Mesodermal cell (in vitro differentiated cells): ENCODE measurements at regions not wholly inside any gene's neighbourhood (a gene's known extent, or its start where the extent isn't known, plus 50 kb on each side); places are given as distances from the start of the nearest gene placed in this dataset.

Experiments used
- H3K27ac ChIP-seq: 2 replicates; pipeline ENCODE4 v1.7.0; 2013; ENCODE audit warnings: mild to moderate bottlenecking, low read depth, low read length, moderate library complexity; ENCODE audit not compliant: severe bottlenecking
- H3K36me3 ChIP-seq: 2 replicates; pipeline ENCODE4 v1.7.1; 2013; ENCODE audit warnings: mild to moderate bottlenecking, low read length, moderate library complexity; ENCODE audit not compliant: control insufficient read depth, insufficient read depth
- H3K4me1 ChIP-seq: one replicate; pipeline ENCODE4 v1.7.1; 2013; ENCODE audit warnings: mild to moderate bottlenecking, low read length; ENCODE audit not compliant: insufficient read depth, control insufficient read depth, poor library complexity, severe bottlenecking
- H3K4me3 ChIP-seq: 2 replicates; pipeline ENCODE4 v1.7.0; 2013; ENCODE audit warnings: low read length, control low read depth, mild to moderate bottlenecking; ENCODE audit not compliant: insufficient read depth, poor library complexity, severe bottlenecking; ENCODE audit errors: extremely low read depth
- H3K9me3 ChIP-seq: 2 replicates; pipeline ENCODE4 v1.7.1; 2013; ENCODE audit warnings: mild to moderate bottlenecking, low read length, moderate library complexity; ENCODE audit not compliant: control insufficient read depth
- WGBS, 2 experiments: methylation state at CpG; one replicate each; pipeline ENCODE4 v1.1.5; 2013; ENCODE audit warnings: missing lambda C conversion rate in 2 of 2; ENCODE audit not compliant: insufficient coverage in 2 of 2; 5-methylcytosine and 5-hydroxymethylcytosine counted together

GRCh38 chr1:13922466-13923110 is 222.6 kb downstream of the PRDM2 start:
- WGBS, 2 experiments = 65 to 82% methylated on average over 3 to 5 of the region's 5 CpGs
- Histone ChIP-seq H3K27ac (no peak overlapping the region), H3K36me3 (no peaks in the 10 kb centered on the region), H3K4me1 (no peaks in the 10 kb centered on the region), H3K9me3 (peaks cover 3% of the 10 kb centered on the region), H3K4me3 (no peak overlapping the region)

GRCh38 chr1:13926556-13926955 is 226.6 kb downstream of the PRDM2 start:
- H3K27ac ChIP-seq = no peak overlapping the region
- H3K4me3 ChIP-seq = no peak overlapping the region
- H3K4me1 ChIP-seq = no peaks in the 10 kb centered on the region
- no peaks in the 10 kb centered on the region for H3K36me3 ChIP-seq
- H3K9me3 ChIP-seq = no peaks in the 10 kb centered on the region

GRCh38 chr1:13927736-13928135 is 227.7 kb downstream of the PRDM2 start:
- H3K27ac ChIP-seq = no peak overlapping the region
- no peaks in the 10 kb centered on the region for H3K9me3 ChIP-seq
- H3K4me1 ChIP-seq = no peaks in the 10 kb centered on the region
- WGBS, 2 experiments = 75 to 100% methylated on average over 3 of the region's 3 CpGs
- H3K36me3 ChIP-seq = no peaks in the 10 kb centered on the region
- no peak overlapping the region for H3K4me3 ChIP-seq

- WGBS, 2 experiments = 71 to 83% methylated on average over 5 of the region's 5 CpGs
Observed at GRCh38 chr1:13929313-13929712, 229.3 kb downstream of the PRDM2 start.

GRCh38 chr1:13930151-13930550 is 230.2 kb downstream of the PRDM2 start:
- no peaks in the 10 kb centered on the region for H3K4me1 ChIP-seq
- WGBS, 2 experiments = 35 to 43% methylated on average over 1 to 3 of the region's 3 CpGs
- no peaks in the 10 kb centered on the region for H3K36me3 ChIP-seq
- no peak overlapping the region for H3K4me3 ChIP-seq
- H3K27ac ChIP-seq = no peak overlapping the region
- no peaks in the 10 kb centered on the region for H3K9me3 ChIP-seq

More at GRCh38 chr1:13929313-13929712, 229.3 kb downstream of the PRDM2 start:
- Histone ChIP-seq H3K4me1 (no peaks in the 10 kb centered on the region), H3K27ac (no peak overlapping the region), H3K9me3 (no peaks in the 10 kb centered on the region), H3K4me3 (no peak overlapping the region), H3K36me3 (no peaks in the 10 kb centered on the region)

- no peaks in the 10 kb centered on the region for H3K4me1 ChIP-seq
- H3K36me3 ChIP-seq = no peaks in the 10 kb centered on the region
- no peak overlapping the region for H3K4me3 ChIP-seq
- WGBS, 2 experiments = 79 to 100% methylated on average over 1 to 2 of the region's 3 CpGs
- H3K27ac ChIP-seq = no peak overlapping the region
- H3K9me3 ChIP-seq = no peaks in the 10 kb centered on the region
Observed at GRCh38 chr1:13931226-13931625, 231.2 kb downstream of the PRDM2 start.

GRCh38 chr1:13935336-13935735 is 235.3 kb downstream of the PRDM2 start:
- H3K4me3 ChIP-seq = no peak overlapping the region
- WGBS, 2 experiments = 0% methylated on average over 1 of the region's 5 CpGs; no CpG with 5 or more reads in 1 of the 2 experiments
- no peaks in the 10 kb centered on the region for H3K36me3 ChIP-seq
- H3K27ac ChIP-seq = no peak overlapping the region
- no peaks in the 10 kb centered on the region for H3K9me3 ChIP-seq
- no peaks in the 10 kb centered on the region for H3K4me1 ChIP-seq

GRCh38 chr1:13941315-13941714 is 241.3 kb downstream of the PRDM2 start:
- H3K36me3 ChIP-seq = no peaks in the 10 kb centered on the region
- no peaks in the 10 kb centered on the region for H3K4me1 ChIP-seq
- no peak overlapping the region for H3K27ac ChIP-seq
- H3K9me3 ChIP-seq = no peaks in the 10 kb centered on the region
- 80% methylated on average over 1 of the region's 1 CpG; no CpG with 5 or more reads in 1 of the 2 experiments for WGBS, 2 experiments
- H3K4me3 ChIP-seq = no peak overlapping the region

GRCh38 chr1:13943055-13943454 is 243.1 kb downstream of the PRDM2 start:
- Histone ChIP-seq H3K9me3 (no peaks in the 10 kb centered on the region), H3K4me1 (no peaks in the 10 kb centered on the region), H3K27ac (no peak overlapping the region), H3K4me3 (no peak overlapping the region), H3K36me3 (no peaks in the 10 kb centered on the region)

- Histone ChIP-seq H3K4me1 (no peaks in the 10 kb centered on the region), H3K9me3 (no peaks in the 10 kb centered on the region), H3K27ac (no peak overlapping the region), H3K36me3 (no peaks in the 10 kb centered on the region), H3K4me3 (no peak overlapping the region)
- 50 to 100% methylated on average over 1 of the region's 2 CpGs for WGBS, 2 experiments
Observed at GRCh38 chr1:13945856-13946255, 245.9 kb downstream of the PRDM2 start.

- WGBS, 2 experiments = 90 to 96% methylated on average over 6 of the region's 7 CpGs
- Histone ChIP-seq H3K36me3 (no peaks in the 10 kb centered on the region), H3K4me1 (no peaks in the 10 kb centered on the region)
Observed at GRCh38 chr1:13947658-13948057, 247.7 kb downstream of the PRDM2 start.

More at GRCh38 chr1:13947658-13948057, 247.7 kb downstream of the PRDM2 start:
- H3K4me3 ChIP-seq = no peak overlapping the region
- H3K27ac ChIP-seq = no peak overlapping the region
- H3K9me3 ChIP-seq = no peaks in the 10 kb centered on the region
